ENCODE measurements at regions not wholly inside any gene's neighbourhood (a gene's known extent, or its start where the extent isn't known, plus 50 kb on each side); places are given as distances from the start of the nearest gene placed in this dataset.
"Not testable (repeated sequence)": the region's sequence is repeated elsewhere in the genome, so short reads cannot be mapped to it uniquely, and the experiment has no call there.

GRCh38 chr1:83208540-83208939 is 790.4 kb downstream of the TTLL7 start:
- not testable (repeated sequence) for TF ChIP-seq POLR2AphosphoS5 (IDR thresholded peaks at IDR 0.05; ENCODE audit: borderline replicate concordance, low read depth, low read length); FOXP2 (optimal IDR thresholded peaks at IDR 0.05; ENCODE audit: control extremely low read depth, extremely low read length, insufficient read depth)

Measured in SK-N-MC (cell line).